Thymus (tissue), 11 donors: ENCODE measurements at regions not wholly inside any gene's neighbourhood (a gene's known extent, or its start where the extent isn't known, plus 50 kb on each side); places are given as distances from the start of the nearest gene placed in this dataset.

Experiments
- DNase-seq, 9 donors: peaks; one replicate each; pipeline ENCODE4 v3.0.0-alpha.2; 2013; ENCODE audit warnings: low spot score in 9 of 9, low read depth in 6 of 9, missing footprints in 1 of 9
- H3K27ac ChIP-seq, 2 donors: one replicate each; pipeline ENCODE4 v1.5.1; 2013; ENCODE audit warnings: control low read depth in 1 of 2, low read depth in 1 of 2, low read length in 1 of 2, mild to moderate bottlenecking in 1 of 2, moderate library complexity in 1 of 2
- H3K27me3 ChIP-seq, 2 donors: one replicate each; pipeline ENCODE4 v1.5.1; 2013; ENCODE audit warnings: low read length in 1 of 2; ENCODE audit not compliant: control insufficient read depth in 2 of 2, insufficient read depth in 1 of 2
- H3K36me3 ChIP-seq, 2 donors: one replicate each; pipeline ENCODE4 v1.5.1; 2013; ENCODE audit warnings: low read length in 1 of 2, mild to moderate bottlenecking in 1 of 2, moderate library complexity in 1 of 2; ENCODE audit not compliant: control insufficient read depth in 2 of 2, insufficient read depth in 2 of 2
- H3K4me1 ChIP-seq, 2 donors: one replicate each; pipeline ENCODE4 v1.5.1; 2013; ENCODE audit warnings: low read length in 2 of 2; ENCODE audit not compliant: control insufficient read depth in 2 of 2, insufficient read depth in 2 of 2
- H3K4me3 ChIP-seq, 2 donors: one replicate each; pipeline ENCODE4 v1.5.1; 2013; ENCODE audit warnings: low read length in 2 of 2, control low read depth in 1 of 2, mild to moderate bottlenecking in 1 of 2
- H3K9me3 ChIP-seq, 2 donors: one replicate each; pipeline ENCODE4 v1.5.1; 2013; ENCODE audit warnings: low read length in 1 of 2, mild to moderate bottlenecking in 1 of 2; ENCODE audit not compliant: control insufficient read depth in 2 of 2, insufficient read depth in 1 of 2
- WGBS: extraction: QIAGEN DNeasy Blood & Tissue Kit; methylation state at CpG from one replicate; pipeline ENCODE4 v1.1.7; 2013; 5-methylcytosine and 5-hydroxymethylcytosine counted together
- donor health status: healthy.

- Histone ChIP-seq H3K9me3 (peaks cover 0 to 3% of the 10 kb centered on the region in 2 donors), H3K4me1 (no peaks in the 10 kb centered on the region), H3K27ac (no peak overlapping the region), H3K4me3 (no peak overlapping the region), H3K27me3 (no peaks in the 10 kb centered on the region), H3K36me3 (no peaks in the 10 kb centered on the region)
- 93% methylated on average over 1 of the region's 1 CpG for WGBS
- DNase-seq: no peak
These were observed 1098.7 kb upstream of the NUDT12 start for GRCh38 chr5:104661256-104661655.

GRCh38 chr5:104659497-104659896 is 1096.9 kb upstream of the NUDT12 start:
- H3K36me3 ChIP-seq: no peaks in the 10 kb centered on the region
- no peaks in the 10 kb centered on the region for H3K4me1 ChIP-seq
- no peak overlapping the region for H3K4me3 ChIP-seq
- no peak overlapping the region for H3K27ac ChIP-seq
- WGBS: 93% methylated on average over 1 of the region's 1 CpG
- no peak for DNase-seq
- peaks cover 0 to 3% of the 10 kb centered on the region in 2 donors for H3K9me3 ChIP-seq
- no peaks in the 10 kb centered on the region for H3K27me3 ChIP-seq

GRCh38 chr5:104652271-104652861 is 1089.8 kb upstream of the NUDT12 start:
- Histone ChIP-seq H3K9me3 (peaks cover 2 to 13% of the 10 kb centered on the region in 2 donors), H3K4me1 (no peaks in the 10 kb centered on the region), H3K36me3 (no peaks in the 10 kb centered on the region), H3K4me3 (no peak overlapping the region), H3K27me3 (no peaks in the 10 kb centered on the region), H3K27ac (no peak overlapping the region)
- WGBS: 95% methylated on average over 5 of the region's 5 CpGs
- DNase-seq: no peak

GRCh38 chr5:104650313-104651055 is 1087.9 kb upstream of the NUDT12 start:
- 81% methylated on average over 3 of the region's 3 CpGs for WGBS
- H3K4me3 ChIP-seq: no peak overlapping the region

GRCh38 chr5:104646416-104646815 is 1083.8 kb upstream of the NUDT12 start:
- Histone ChIP-seq H3K4me3 (no peak overlapping the region), H3K9me3 (no peaks in the 10 kb centered on the region), H3K4me1 (no peaks in the 10 kb centered on the region), H3K27me3 (no peaks in the 10 kb centered on the region), H3K27ac (no peak overlapping the region), H3K36me3 (no peaks in the 10 kb centered on the region)
- 94% methylated on average over 3 of the region's 3 CpGs for WGBS
- no peak for DNase-seq

More at GRCh38 chr5:104650313-104651055, 1087.9 kb upstream of the NUDT12 start:
- H3K27ac ChIP-seq: no peak overlapping the region
- H3K27me3 ChIP-seq: no peaks in the 10 kb centered on the region
- no peaks in the 10 kb centered on the region for H3K36me3 ChIP-seq
- H3K4me1 ChIP-seq: no peaks in the 10 kb centered on the region
- H3K9me3 ChIP-seq: peaks cover 2 to 13% of the 10 kb centered on the region in 2 donors
- no peak for DNase-seq

GRCh38 chr5:104643320-104643719 is 1080.7 kb upstream of the NUDT12 start:
- H3K4me1 ChIP-seq: no peaks in the 10 kb centered on the region
- no peaks in the 10 kb centered on the region for H3K27me3 ChIP-seq
- H3K36me3 ChIP-seq: no peaks in the 10 kb centered on the region
- no peaks in the 10 kb centered on the region for H3K9me3 ChIP-seq
- H3K27ac ChIP-seq: no peak overlapping the region
- no peak for DNase-seq
- no peak overlapping the region for H3K4me3 ChIP-seq
- 58% methylated on average over 3 of the region's 3 CpGs for WGBS

GRCh38 chr5:104635227-104635626 is 1072.6 kb upstream of the NUDT12 start:
- H3K27ac ChIP-seq: no peak overlapping the region
- no peak overlapping the region for H3K4me3 ChIP-seq
- no peaks in the 10 kb centered on the region for H3K27me3 ChIP-seq
- no peak for DNase-seq
- no peaks in the 10 kb centered on the region for H3K4me1 ChIP-seq
- WGBS: 91% methylated on average over 3 of the region's 3 CpGs
- H3K9me3 ChIP-seq: peaks cover 0 to 4% of the 10 kb centered on the region in 2 donors
- no peaks in the 10 kb centered on the region for H3K36me3 ChIP-seq

- no peaks in the 10 kb centered on the region for H3K4me1 ChIP-seq
- H3K9me3 ChIP-seq: no peaks in the 10 kb centered on the region
- H3K36me3 ChIP-seq: no peaks in the 10 kb centered on the region
- no peak for DNase-seq
- H3K27me3 ChIP-seq: no peaks in the 10 kb centered on the region
- H3K27ac ChIP-seq: no peak overlapping the region
- no peak overlapping the region for H3K4me3 ChIP-seq
These were observed 1066.3 kb upstream of the NUDT12 start for GRCh38 chr5:104628911-104629310.

GRCh38 chr5:104626122-104626521 is 1063.5 kb upstream of the NUDT12 start:
- WGBS: 88% methylated on average over 2 of the region's 2 CpGs
- DNase-seq: no peak
- Histone ChIP-seq H3K27ac (no peak overlapping the region), H3K9me3 (no peaks in the 10 kb centered on the region), H3K4me1 (no peaks in the 10 kb centered on the region), H3K36me3 (no peaks in the 10 kb centered on the region), H3K4me3 (no peak overlapping the region), H3K27me3 (no peaks in the 10 kb centered on the region)
